Nephron progenitor cell (in vitro differentiated cells): ENCODE measurements at regions not wholly inside any gene's neighbourhood (a gene's known extent, or its start where the extent isn't known, plus 50 kb on each side); places are given as distances from the start of the nearest gene placed in this dataset.

ENCODE experiments used
- DNase-seq: peaks from one replicate; pipeline ENCODE4 v3.0.0; 2021
- H3K27ac Mint-ChIP-seq: 2 replicates; pipeline ENCODE4 v1.8.0; 2021; ENCODE audit warnings: mild to moderate bottlenecking, moderate library complexity, mixed read lengths
- H3K27me3 Mint-ChIP-seq: 2 replicates; pipeline ENCODE4 v1.8.0; 2021; ENCODE audit warnings: mild to moderate bottlenecking, low read depth, mixed read lengths; ENCODE audit not compliant: poor library complexity
- H3K36me3 Mint-ChIP-seq: 2 replicates; pipeline ENCODE4 v1.8.0; 2021; ENCODE audit warnings: low read depth, mixed read lengths
- H3K4me1 Mint-ChIP-seq: 2 replicates; pipeline ENCODE4 v1.8.0; 2021; ENCODE audit warnings: mixed read lengths
- H3K4me3 Mint-ChIP-seq: 2 replicates; pipeline ENCODE4 v1.8.0; 2021; ENCODE audit warnings: mild to moderate bottlenecking, moderate library complexity, mixed read lengths
- H3K9me3 Mint-ChIP-seq: 2 replicates; pipeline ENCODE4 v1.8.0; 2021; ENCODE audit warnings: mild to moderate bottlenecking, moderate library complexity, mixed read lengths
- TF ChIP-seq, protein P1 (sequence below): fragments of 200-600 bp; sonication (generic); IDR thresholded peaks from 2 replicates; pipeline ENCODE4 v1.5.0; 2021; ENCODE audit warnings: antibody characterized with exemption

DNA sequence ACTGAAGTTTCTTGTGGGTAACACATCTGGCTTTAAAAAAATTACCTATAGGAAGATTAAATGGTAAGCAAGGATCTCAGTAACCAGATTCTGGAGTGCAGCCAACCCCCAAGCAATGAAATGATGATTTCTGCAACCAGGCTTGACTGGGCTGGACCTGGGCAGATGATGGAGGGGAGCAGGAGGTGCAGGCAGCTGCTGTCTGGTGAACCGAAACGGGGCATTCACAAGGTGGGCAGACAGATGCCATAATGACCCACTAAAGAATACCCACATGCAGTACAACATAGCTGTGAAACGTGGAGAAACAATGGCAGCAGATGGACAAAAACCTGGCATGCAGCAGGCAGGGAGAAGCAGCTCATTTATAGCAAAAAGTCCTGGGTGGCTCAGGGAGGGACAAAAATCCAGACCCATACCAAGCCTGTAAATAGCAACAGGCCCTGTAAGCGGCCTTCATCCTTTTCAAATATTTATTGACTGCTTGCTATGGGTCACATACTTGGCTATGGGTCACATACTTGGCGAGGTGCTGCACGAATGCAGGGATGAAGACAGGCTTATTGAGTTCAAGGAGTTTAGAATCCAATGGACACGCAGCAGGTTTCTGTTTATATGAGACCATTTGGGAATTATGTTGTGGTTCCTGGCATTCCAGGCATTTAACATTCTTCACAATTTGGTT, 244.7 kb downstream of the HRH4 start:
- Mint-ChIP-seq H3K27me3 (peaks cover 39% of the 10 kb centered on the region), H3K4me1 (peaks cover 18% of the 10 kb centered on the region), H3K36me3 (peaks cover 11% of the 10 kb centered on the region), H3K4me3 (no peak overlapping the region), H3K27ac (peak overlapping the region; percentile 31), H3K9me3 (peaks cover 35% of the 10 kb centered on the region)
- TF ChIP-seq, protein P1, sequence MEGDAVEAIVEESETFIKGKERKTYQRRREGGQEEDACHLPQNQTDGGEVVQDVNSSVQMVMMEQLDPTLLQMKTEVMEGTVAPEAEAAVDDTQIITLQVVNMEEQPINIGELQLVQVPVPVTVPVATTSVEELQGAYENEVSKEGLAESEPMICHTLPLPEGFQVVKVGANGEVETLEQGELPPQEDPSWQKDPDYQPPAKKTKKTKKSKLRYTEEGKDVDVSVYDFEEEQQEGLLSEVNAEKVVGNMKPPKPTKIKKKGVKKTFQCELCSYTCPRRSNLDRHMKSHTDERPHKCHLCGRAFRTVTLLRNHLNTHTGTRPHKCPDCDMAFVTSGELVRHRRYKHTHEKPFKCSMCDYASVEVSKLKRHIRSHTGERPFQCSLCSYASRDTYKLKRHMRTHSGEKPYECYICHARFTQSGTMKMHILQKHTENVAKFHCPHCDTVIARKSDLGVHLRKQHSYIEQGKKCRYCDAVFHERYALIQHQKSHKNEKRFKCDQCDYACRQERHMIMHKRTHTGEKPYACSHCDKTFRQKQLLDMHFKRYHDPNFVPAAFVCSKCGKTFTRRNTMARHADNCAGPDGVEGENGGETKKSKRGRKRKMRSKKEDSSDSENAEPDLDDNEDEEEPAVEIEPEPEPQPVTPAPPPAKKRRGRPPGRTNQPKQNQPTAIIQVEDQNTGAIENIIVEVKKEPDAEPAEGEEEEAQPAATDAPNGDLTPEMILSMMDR: no peak
- DNase-seq: no peak

- no peak overlapping the region for H3K27ac Mint-ChIP-seq
- H3K4me1 Mint-ChIP-seq: peaks cover 2% of the 10 kb centered on the region
- peaks cover 12% of the 10 kb centered on the region for H3K9me3 Mint-ChIP-seq
- H3K36me3 Mint-ChIP-seq: no peaks in the 10 kb centered on the region
- DNase-seq: no peak
- no peak overlapping the region for H3K4me3 Mint-ChIP-seq
- peaks cover 7% of the 10 kb centered on the region for H3K27me3 Mint-ChIP-seq
- TF ChIP-seq, protein P1: no peak
These were observed 250.0 kb downstream of the HRH4 start for GRCh38 chr18:24710474-24710873.

GRCh38 chr18:24719791-24720190, 259.4 kb downstream of the HRH4 start:
- peaks cover 35% of the 10 kb centered on the region for H3K9me3 Mint-ChIP-seq
- DNase-seq: no peak
- TF ChIP-seq, protein P1: no peak
- H3K27me3 Mint-ChIP-seq: peaks cover 15% of the 10 kb centered on the region
- no peak overlapping the region for H3K27ac Mint-ChIP-seq
- H3K4me1 Mint-ChIP-seq: no peaks in the 10 kb centered on the region
- H3K36me3 Mint-ChIP-seq: peaks cover 18% of the 10 kb centered on the region
- H3K4me3 Mint-ChIP-seq: no peak overlapping the region

DNA sequence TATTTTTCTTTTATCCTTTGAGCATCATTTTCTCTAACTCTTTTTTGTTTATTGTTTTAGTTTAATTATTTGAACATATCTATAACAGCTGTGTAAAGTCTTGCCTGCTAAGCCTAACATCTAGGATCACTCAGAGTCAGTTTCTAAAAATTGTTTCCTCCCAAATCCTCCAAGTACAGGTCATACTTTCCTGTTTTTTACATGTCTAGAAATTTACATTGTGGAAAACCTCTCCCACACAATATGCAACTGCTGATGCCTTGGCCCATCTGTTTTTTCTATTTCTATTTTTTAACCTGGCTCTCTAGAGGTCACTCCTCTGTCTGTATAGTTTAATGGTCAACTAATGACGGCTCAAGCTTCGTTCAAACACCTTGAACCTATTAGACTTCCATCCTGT, 261.0 kb downstream of the HRH4 start:
- no peak for DNase-seq
- no peak overlapping the region for H3K27ac Mint-ChIP-seq
- H3K9me3 Mint-ChIP-seq: peaks cover 34% of the 10 kb centered on the region
- no peak overlapping the region for H3K4me3 Mint-ChIP-seq
- peaks cover 12% of the 10 kb centered on the region for H3K4me1 Mint-ChIP-seq
- peaks cover 15% of the 10 kb centered on the region for H3K27me3 Mint-ChIP-seq
- TF ChIP-seq, protein P1: no peak
- peaks cover 18% of the 10 kb centered on the region for H3K36me3 Mint-ChIP-seq

DNA sequence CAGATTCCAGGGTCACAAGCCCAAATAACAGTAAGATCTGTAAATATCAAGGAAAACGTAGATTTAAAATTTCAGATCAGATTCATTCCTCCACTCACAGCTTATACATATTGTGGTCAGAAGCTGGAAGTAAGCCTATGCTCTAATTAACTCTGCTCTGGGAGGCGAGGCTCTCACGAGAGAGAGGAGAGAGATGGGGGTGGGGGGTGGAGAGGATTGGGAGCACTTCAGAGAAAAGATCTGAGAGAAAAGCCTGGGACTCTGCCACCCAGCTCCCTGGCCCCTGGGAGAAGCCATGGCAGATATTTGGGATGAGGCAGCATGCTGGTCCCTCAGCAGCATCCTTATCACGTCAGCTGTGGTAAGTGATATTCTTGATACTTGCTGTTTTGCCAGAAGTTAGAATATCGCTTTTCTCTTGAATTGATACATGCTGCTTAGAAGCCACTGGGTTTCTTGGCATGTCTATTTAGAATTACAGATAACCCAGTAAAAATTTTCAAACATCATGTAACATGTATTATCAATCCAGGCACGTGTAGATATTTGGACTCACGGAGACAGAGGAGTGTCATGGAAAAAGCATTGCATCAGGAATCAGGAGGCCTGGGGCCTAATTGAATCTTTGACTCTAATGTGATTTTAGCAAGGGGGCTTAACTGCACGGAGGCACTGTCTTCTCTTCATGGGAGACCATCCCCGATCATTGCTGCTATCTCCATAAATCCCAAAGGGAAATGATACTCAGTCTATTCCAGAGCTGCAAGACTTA, 265.4 kb downstream of the HRH4 start:
- H3K27ac Mint-ChIP-seq: no peak overlapping the region
- H3K9me3 Mint-ChIP-seq: peaks cover 10% of the 10 kb centered on the region
- peaks cover 35% of the 10 kb centered on the region for H3K27me3 Mint-ChIP-seq
- TF ChIP-seq, protein P1: no peak
- H3K4me3 Mint-ChIP-seq: no peak overlapping the region
- peaks cover 40% of the 10 kb centered on the region for H3K4me1 Mint-ChIP-seq
- peaks cover 9% of the 10 kb centered on the region for H3K36me3 Mint-ChIP-seq
- no peak for DNase-seq
